ENCODE measurements at regions not wholly inside any gene's neighbourhood (a gene's known extent, or its start where the extent isn't known, plus 50 kb on each side); places are given as distances from the start of the nearest gene placed in this dataset.

GRCh38 chr13:44652168-44652567 lies 76.0 kb upstream of the TSC22D1 start:
- CTCF ChIA-PET = no interaction called here
- ATAC-seq (no peak), DNase-seq (ENCODE audit: low read depth, low spot score) (no peak)
- no peaks in the 10 kb centered on the region for H3K9me3 ChIP-seq (ENCODE audit: control insufficient read depth, insufficient read depth, low read depth, low read length)
- POLR2A ChIA-PET = no interaction called here
- no peak overlapping the region for H3K27ac ChIP-seq (ENCODE audit: low read length)
- no peaks in the 10 kb centered on the region for H3K4me1 ChIP-seq (ENCODE audit: control insufficient read depth, insufficient read depth, low read length)
- intact Hi-C loops (cut with micrococcal nuclease; ENCODE audit: unreplicated experiment) = no loop called here
- no peak overlapping the region for H3K4me3 ChIP-seq (ENCODE audit: low read depth in 2 of 2, low read length in 2 of 2)
- H3K36me3 ChIP-seq (ENCODE audit: control insufficient read depth, insufficient read depth, low read length) = no peaks in the 10 kb centered on the region
- TF ChIP-seq SIN3A (IDR thresholded peaks at IDR 0.05; ENCODE audit: borderline replicate concordance, insufficient read depth, low read depth, low read length) (no peak), TCF7L2 (IDR thresholded peaks at IDR 0.05; ENCODE audit: low read depth, low read length) (no peak), POLR2AphosphoS5 (IDR thresholded peaks at IDR 0.05; ENCODE audit: low read depth, low read length) (no peak), REST (IDR thresholded peaks at IDR 0.05; ENCODE audit: insufficient read depth in 1 of 2, low read depth in 2 of 2, low read length in 1 of 2) (no peak), CTCF (IDR thresholded peaks at IDR 0.05) (no peak)
- in situ Hi-C loops (cut with HindIII; ENCODE audit: low pct_unique_long_range_greater_than_20kb, low sequenced_read_pairs) = no loop called here
- no peaks in the 10 kb centered on the region for H3K27me3 ChIP-seq (ENCODE audit: control insufficient read depth, insufficient read depth, low read length)
- no TSS peak for BruUV-seq (replicated peaks)

- no peak for DNase-seq (ENCODE audit: low read depth, low spot score)
- no TSS peak for BruUV-seq (replicated peaks)
- ATAC-seq = no peak
- H3K27me3 ChIP-seq (ENCODE audit: control insufficient read depth, insufficient read depth, low read length) = no peaks in the 10 kb centered on the region
- no peaks in the 10 kb centered on the region for H3K4me1 ChIP-seq (ENCODE audit: control insufficient read depth, insufficient read depth, low read length)
- no peaks in the 10 kb centered on the region for H3K9me3 ChIP-seq (ENCODE audit: control insufficient read depth, insufficient read depth, low read depth, low read length)
- H3K27ac ChIP-seq (ENCODE audit: low read length) = no peak overlapping the region
- intact Hi-C loops (cut with micrococcal nuclease; ENCODE audit: unreplicated experiment) = no loop called here
- in situ Hi-C loops (cut with HindIII; ENCODE audit: low pct_unique_long_range_greater_than_20kb, low sequenced_read_pairs) = no loop called here
- no peak for TF ChIP-seq POLR2AphosphoS5 (IDR thresholded peaks at IDR 0.05; ENCODE audit: low read depth, low read length)
- TF ChIP-seq TCF7L2 (IDR thresholded peaks at IDR 0.05; ENCODE audit: low read depth, low read length) = no peak
- no peak for TF ChIP-seq CTCF (IDR thresholded peaks at IDR 0.05)
- TF ChIP-seq REST (IDR thresholded peaks at IDR 0.05; ENCODE audit: insufficient read depth in 1 of 2, low read depth in 2 of 2, low read length in 1 of 2) = no peak
- no peak for TF ChIP-seq SIN3A (IDR thresholded peaks at IDR 0.05; ENCODE audit: borderline replicate concordance, insufficient read depth, low read depth, low read length)
- ChIA-PET CTCF (no interaction called here), POLR2A (no interaction called here)
- H3K36me3 ChIP-seq (ENCODE audit: control insufficient read depth, insufficient read depth, low read length) = no peaks in the 10 kb centered on the region
- H3K4me3 ChIP-seq (ENCODE audit: low read depth in 2 of 2, low read length in 2 of 2) = no peak overlapping the region
Measured at GRCh38 chr13:44651724-44652123, 75.6 kb upstream of the TSC22D1 start.
